ENCODE measurements at regions not wholly inside any gene's neighbourhood (a gene's known extent, or its start where the extent isn't known, plus 50 kb on each side); places are given as distances from the start of the nearest gene placed in this dataset.

- TF ChIP-seq CTCF (IDR thresholded peaks at IDR 0.05; ENCODE audit: low read depth, low read length): no peak
- DNase-seq (ENCODE audit: extremely low read depth, low read depth): no peak
These were observed 94.3 kb upstream of the LEF1 start for GRCh38 chr4:108263057-108263456.

DNA sequence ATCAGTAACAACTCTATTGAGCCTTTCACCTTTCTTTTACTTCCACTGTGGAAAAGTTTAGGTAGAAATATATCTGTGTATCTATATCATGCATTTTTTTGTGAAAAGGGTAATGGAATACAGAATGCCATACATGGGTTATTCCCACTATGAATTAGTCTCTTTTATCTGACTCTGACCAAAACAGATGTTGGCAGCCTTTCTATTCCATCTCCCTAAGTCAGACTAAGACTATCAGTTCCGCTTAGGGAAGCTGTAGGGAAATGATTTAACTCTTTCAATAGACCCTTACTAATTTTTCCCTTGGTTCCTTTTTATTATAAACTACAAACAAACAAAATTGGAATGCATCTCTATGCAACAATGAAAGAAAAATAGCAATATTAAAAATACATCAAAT lies 92.3 kb upstream of the LEF1 start:
- no peak for DNase-seq (ENCODE audit: extremely low read depth, low read depth)
- no peak for TF ChIP-seq CTCF (IDR thresholded peaks at IDR 0.05; ENCODE audit: low read depth, low read length)

DNA sequence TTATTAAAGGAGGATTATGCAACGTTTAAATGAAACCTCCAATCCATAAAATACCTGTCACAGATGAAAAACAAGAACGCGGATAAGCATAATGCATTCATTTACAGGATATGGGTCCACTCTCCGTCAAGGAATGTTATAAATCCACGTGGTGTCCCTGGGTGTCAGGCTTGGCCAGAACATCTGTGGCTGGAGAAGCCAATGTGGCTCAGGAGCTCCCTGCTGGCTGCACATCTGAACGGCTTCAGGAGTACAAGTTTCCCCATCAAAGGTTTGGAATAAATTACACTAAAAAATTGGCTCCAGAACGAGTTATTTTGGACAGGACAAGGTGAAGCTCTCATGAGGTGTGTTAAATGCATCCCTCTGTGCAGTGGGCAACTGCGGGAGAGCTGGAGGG lies 87.8 kb upstream of the LEF1 start:
- no peak for TF ChIP-seq CTCF (IDR thresholded peaks at IDR 0.05; ENCODE audit: low read depth, low read length)
- no peak for DNase-seq (ENCODE audit: extremely low read depth, low read depth)

- TF ChIP-seq CTCF (IDR thresholded peaks at IDR 0.05; ENCODE audit: low read depth, low read length): no peak
- no peak for DNase-seq (ENCODE audit: extremely low read depth, low read depth)
These were observed 86.5 kb upstream of the LEF1 start for GRCh38 chr4:108255203-108255747.

GRCh38 chr4:108249397-108249796 lies 80.7 kb upstream of the LEF1 start:
- DNase-seq (ENCODE audit: extremely low read depth, low read depth): no peak
- TF ChIP-seq CTCF (IDR thresholded peaks at IDR 0.05; ENCODE audit: low read depth, low read length): no peak

DNA sequence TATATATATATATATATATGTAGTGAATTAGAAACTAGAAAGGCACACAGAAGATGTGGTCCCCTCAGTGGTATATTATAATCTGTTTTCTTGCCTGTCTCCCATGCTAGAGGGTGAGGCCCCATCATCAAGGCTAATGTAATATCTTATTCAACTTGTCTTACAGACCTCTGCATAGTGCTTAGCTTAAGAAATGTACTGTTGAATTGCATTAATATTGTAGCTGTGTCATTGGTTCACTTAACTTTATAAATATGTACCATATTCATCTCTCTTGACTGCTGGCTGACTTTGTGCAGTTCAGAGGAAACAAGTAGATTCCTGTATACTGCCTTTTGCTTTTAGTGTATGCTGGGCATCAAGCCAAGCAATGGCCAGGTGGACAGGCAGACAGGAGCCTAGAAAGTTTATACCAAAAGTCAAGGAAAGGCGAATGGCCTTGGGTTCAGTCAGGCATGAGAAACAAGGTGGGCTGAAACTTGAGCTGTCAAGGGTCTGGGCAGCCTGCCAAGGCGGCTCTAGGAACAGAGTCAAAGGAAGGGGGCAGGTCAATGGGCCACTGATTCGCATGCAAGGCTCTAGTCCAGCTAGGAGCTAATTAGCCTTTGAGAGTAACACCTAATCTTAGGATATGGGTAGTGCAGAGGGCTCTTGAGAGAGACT lies 78.8 kb upstream of the LEF1 start:
- DNase-seq (ENCODE audit: extremely low read depth, low read depth): no peak

More for the DNA sequence above, 78.8 kb upstream of the LEF1 start:
- no peak for TF ChIP-seq CTCF (IDR thresholded peaks at IDR 0.05; ENCODE audit: low read depth, low read length)

Measured in AG09319 (cell line).